ENCODE measurements at regions not wholly inside any gene's neighbourhood (a gene's known extent, or its start where the extent isn't known, plus 50 kb on each side); places are given as distances from the start of the nearest gene placed in this dataset.
A peak's percentile ranks its signal among the peaks of the same experiment; 100 is the strongest.
"Not testable (repeated sequence)": the region's sequence is repeated elsewhere in the genome, so short reads cannot be mapped to it uniquely, and the experiment has no call there.

- no peak for TF ChIP-seq CTCF (IDR thresholded peaks at IDR 0.05; ENCODE audit: insufficient read depth, low read length, severe bottlenecking)
- H3K4me3 ChIP-seq (ENCODE audit: low read depth, low read length): no peak overlapping the region
- DNase-seq (ENCODE audit: low read depth): no peak
- no peak for FAIRE-seq
- no peaks in the 10 kb centered on the region for H3K36me3 ChIP-seq (ENCODE audit: control insufficient read depth, insufficient read depth, low read length)
- no peaks in the 10 kb centered on the region for H3K27me3 ChIP-seq (ENCODE audit: control insufficient read depth, insufficient read depth, low read length)
Measured at GRCh38 chr13:68905186-68905585, 1202.4 kb upstream of the ATXN8OS start.

GRCh38 chr13:68897331-68897928, 1210.2 kb upstream of the ATXN8OS start:
- Histone ChIP-seq H3K4me3 (ENCODE audit: low read depth, low read length) (no peak overlapping the region), H3K36me3 (ENCODE audit: control insufficient read depth, insufficient read depth, low read length) (no peaks in the 10 kb centered on the region), H3K27me3 (ENCODE audit: control insufficient read depth, insufficient read depth, low read length) (no peaks in the 10 kb centered on the region)
- FAIRE-seq (no peak), DNase-seq (ENCODE audit: low read depth) (no peak)
- TF ChIP-seq CTCF (IDR thresholded peaks at IDR 0.05; ENCODE audit: insufficient read depth, low read length, severe bottlenecking): no peak

- FAIRE-seq: no peak
- no peaks in the 10 kb centered on the region for H3K36me3 ChIP-seq (ENCODE audit: control insufficient read depth, insufficient read depth, low read length)
- peak; percentile 29 for DNase-seq (ENCODE audit: low read depth)
- no peak for TF ChIP-seq CTCF (IDR thresholded peaks at IDR 0.05; ENCODE audit: insufficient read depth, low read length, severe bottlenecking)
- H3K4me3 ChIP-seq (ENCODE audit: low read depth, low read length): no peak overlapping the region
- H3K27me3 ChIP-seq (ENCODE audit: control insufficient read depth, insufficient read depth, low read length): no peaks in the 10 kb centered on the region
Measured at GRCh38 chr13:68895696-68896095, 1211.9 kb upstream of the ATXN8OS start.

- not testable (repeated sequence) for H3K36me3 ChIP-seq (ENCODE audit: control insufficient read depth, insufficient read depth, low read length); FAIRE-seq; H3K4me3 ChIP-seq (ENCODE audit: low read depth, low read length); DNase-seq (ENCODE audit: low read depth); H3K27me3 ChIP-seq (ENCODE audit: control insufficient read depth, insufficient read depth, low read length)
Measured at GRCh38 chr13:68893721-68894120, 1213.9 kb upstream of the ATXN8OS start.

- not testable (repeated sequence) for DNase-seq (ENCODE audit: low read depth); H3K36me3 ChIP-seq (ENCODE audit: control insufficient read depth, insufficient read depth, low read length); H3K27me3 ChIP-seq (ENCODE audit: control insufficient read depth, insufficient read depth, low read length); H3K4me3 ChIP-seq (ENCODE audit: low read depth, low read length); FAIRE-seq
Measured at GRCh38 chr13:68892596-68892995, 1215.0 kb upstream of the ATXN8OS start.

- FAIRE-seq; H3K36me3 ChIP-seq (ENCODE audit: control insufficient read depth, insufficient read depth, low read length); H3K27me3 ChIP-seq (ENCODE audit: control insufficient read depth, insufficient read depth, low read length); DNase-seq (ENCODE audit: low read depth); H3K4me3 ChIP-seq (ENCODE audit: low read depth, low read length): not testable (repeated sequence)
Measured at GRCh38 chr13:68890101-68890500, 1217.5 kb upstream of the ATXN8OS start.

- TF ChIP-seq CTCF (IDR thresholded peaks at IDR 0.05; ENCODE audit: insufficient read depth, low read length, severe bottlenecking): no peak
- Histone ChIP-seq H3K27me3 (ENCODE audit: control insufficient read depth, insufficient read depth, low read length) (no peaks in the 10 kb centered on the region), H3K4me3 (ENCODE audit: low read depth, low read length) (no peak overlapping the region), H3K36me3 (ENCODE audit: control insufficient read depth, insufficient read depth, low read length) (no peaks in the 10 kb centered on the region)
- FAIRE-seq (no peak), DNase-seq (ENCODE audit: low read depth) (no peak)
Measured at GRCh38 chr13:68888832-68889231, 1218.8 kb upstream of the ATXN8OS start.
